RPMI8226 (cell line): ENCODE measurements at regions not wholly inside any gene's neighbourhood (a gene's known extent, or its start where the extent isn't known, plus 50 kb on each side); places are given as distances from the start of the nearest gene placed in this dataset.
"Not testable (repeated sequence)": the region's sequence is repeated elsewhere in the genome, so short reads cannot be mapped to it uniquely, and the experiment has no call there.

Experiments used
- DNase-seq: peaks from one replicate; pipeline ENCODE4 v3.0.0-alpha.2; 2015

- DNase-seq = not testable (repeated sequence)
These were observed 113.2 kb upstream of the PRSS1 start for GRCh38 chr7:142636107-142636506.

- peak; percentile 82 for DNase-seq
These were observed 116.8 kb upstream of the PRSS1 start for GRCh38 chr7:142632271-142633134.

- DNase-seq = no peak
These were observed 119.5 kb upstream of the PRSS1 start for GRCh38 chr7:142629588-142630260.

GRCh38 chr7:142628945-142629344, 120.3 kb upstream of the PRSS1 start:
- no peak for DNase-seq

- not testable (repeated sequence) for DNase-seq
These were observed 122.0 kb upstream of the PRSS1 start for GRCh38 chr7:142627223-142627622.

GRCh38 chr7:142626420-142627035, 122.7 kb upstream of the PRSS1 start:
- DNase-seq = peak; percentile 81

- DNase-seq = not testable (repeated sequence)
These were observed 124.1 kb upstream of the PRSS1 start for GRCh38 chr7:142625216-142625615.

- no peak for DNase-seq
These were observed 128.9 kb upstream of the PRSS1 start for GRCh38 chr7:142620402-142620801.

- DNase-seq = no peak
These were observed 130.5 kb upstream of the PRSS1 start for GRCh38 chr7:142618655-142619351.

GRCh38 chr7:142616842-142617241, 132.4 kb upstream of the PRSS1 start:
- no peak for DNase-seq

- DNase-seq = no peak
These were observed 133.1 kb upstream of the PRSS1 start for GRCh38 chr7:142616121-142616643.

GRCh38 chr7:142615508-142615907, 133.8 kb upstream of the PRSS1 start:
- DNase-seq = no peak

GRCh38 chr7:142614116-142614515, 135.2 kb upstream of the PRSS1 start:
- no peak for DNase-seq

- no peak for DNase-seq
These were observed 136.9 kb upstream of the PRSS1 start for GRCh38 chr7:142612237-142612881.

GRCh38 chr7:142611566-142612236, 137.6 kb upstream of the PRSS1 start:
- peak; percentile 33 for DNase-seq

- no peak for DNase-seq
These were observed 140.4 kb upstream of the PRSS1 start for GRCh38 chr7:142608630-142609428.

GRCh38 chr7:142607351-142607750, 141.9 kb upstream of the PRSS1 start:
- no peak for DNase-seq

GRCh38 chr7:142606081-142606480, 143.2 kb upstream of the PRSS1 start:
- no peak for DNase-seq

GRCh38 chr7:142604671-142605070, 144.6 kb upstream of the PRSS1 start:
- DNase-seq = no peak

GRCh38 chr7:142603870-142604448, 145.3 kb upstream of the PRSS1 start:
- DNase-seq = peak; percentile 70
